ENCODE measurements at regions not wholly inside any gene's neighbourhood (a gene's known extent, or its start where the extent isn't known, plus 50 kb on each side); places are given as distances from the start of the nearest gene placed in this dataset.

DNA sequence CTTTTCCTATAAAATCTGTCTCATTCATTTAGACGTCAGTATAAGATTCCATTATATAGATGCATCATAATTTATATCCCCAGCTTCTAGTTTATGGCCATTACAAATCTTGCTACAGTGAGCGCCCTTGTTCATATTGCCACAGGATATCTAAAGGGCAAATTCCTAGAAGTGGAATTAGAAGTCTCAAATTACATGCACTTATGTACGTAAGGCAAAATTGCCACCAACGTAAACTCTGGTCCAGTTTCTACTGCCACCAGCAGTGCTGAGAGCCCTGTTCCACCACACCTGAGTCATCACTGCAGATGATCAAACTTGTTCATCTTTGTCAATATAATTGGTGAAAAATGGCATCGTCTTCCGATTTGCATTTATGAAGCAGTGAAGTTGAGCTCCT is 90.9 kb upstream of the ID2 start:
- Histone ChIP-seq H3K27ac (no peak overlapping the region), H3K9me3 (ENCODE audit: low read depth) (no peaks in the 10 kb centered on the region), H3K9ac (no peak overlapping the region), H2AFZ (replicated peaks) (no peak overlapping the region), H3K79me2 (ENCODE audit: low read depth) (no peaks in the 10 kb centered on the region), H3K4me3 (no peak overlapping the region), H3K4me1 (no peaks in the 10 kb centered on the region), H3K36me3 (no peaks in the 10 kb centered on the region), H3K27me3 (peaks cover 6% of the 10 kb centered on the region), H4K20me1 (ENCODE audit: low read depth) (no peaks in the 10 kb centered on the region), H3F3A (ENCODE audit: low read depth) (no peaks in the 10 kb centered on the region), H3K4me2 (no peak overlapping the region)
- Mint-ChIP-seq H3K9me3 (peaks cover 3% of the 10 kb centered on the region), H3K27ac (no peak overlapping the region), H3K27me3 (ENCODE audit: insufficient read depth, low read depth) (peaks cover 25% of the 10 kb centered on the region), H3K4me1 (peaks cover 38% of the 10 kb centered on the region), H3K36me3 (peaks cover 2% of the 10 kb centered on the region), H3K4me3 (no peak overlapping the region)
- TF ChIP-seq, protein P1, sequence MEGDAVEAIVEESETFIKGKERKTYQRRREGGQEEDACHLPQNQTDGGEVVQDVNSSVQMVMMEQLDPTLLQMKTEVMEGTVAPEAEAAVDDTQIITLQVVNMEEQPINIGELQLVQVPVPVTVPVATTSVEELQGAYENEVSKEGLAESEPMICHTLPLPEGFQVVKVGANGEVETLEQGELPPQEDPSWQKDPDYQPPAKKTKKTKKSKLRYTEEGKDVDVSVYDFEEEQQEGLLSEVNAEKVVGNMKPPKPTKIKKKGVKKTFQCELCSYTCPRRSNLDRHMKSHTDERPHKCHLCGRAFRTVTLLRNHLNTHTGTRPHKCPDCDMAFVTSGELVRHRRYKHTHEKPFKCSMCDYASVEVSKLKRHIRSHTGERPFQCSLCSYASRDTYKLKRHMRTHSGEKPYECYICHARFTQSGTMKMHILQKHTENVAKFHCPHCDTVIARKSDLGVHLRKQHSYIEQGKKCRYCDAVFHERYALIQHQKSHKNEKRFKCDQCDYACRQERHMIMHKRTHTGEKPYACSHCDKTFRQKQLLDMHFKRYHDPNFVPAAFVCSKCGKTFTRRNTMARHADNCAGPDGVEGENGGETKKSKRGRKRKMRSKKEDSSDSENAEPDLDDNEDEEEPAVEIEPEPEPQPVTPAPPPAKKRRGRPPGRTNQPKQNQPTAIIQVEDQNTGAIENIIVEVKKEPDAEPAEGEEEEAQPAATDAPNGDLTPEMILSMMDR (IDR thresholded peaks at IDR 0.05): no peak
- TF ChIP-seq EZH2 (IDR thresholded peaks at IDR 0.05): no peak
- TF ChIP-seq EZH2phosphoT487 (IDR thresholded peaks at IDR 0.05): no peak
- no peak for DNase-seq (ENCODE audit: low spot score)

DNA sequence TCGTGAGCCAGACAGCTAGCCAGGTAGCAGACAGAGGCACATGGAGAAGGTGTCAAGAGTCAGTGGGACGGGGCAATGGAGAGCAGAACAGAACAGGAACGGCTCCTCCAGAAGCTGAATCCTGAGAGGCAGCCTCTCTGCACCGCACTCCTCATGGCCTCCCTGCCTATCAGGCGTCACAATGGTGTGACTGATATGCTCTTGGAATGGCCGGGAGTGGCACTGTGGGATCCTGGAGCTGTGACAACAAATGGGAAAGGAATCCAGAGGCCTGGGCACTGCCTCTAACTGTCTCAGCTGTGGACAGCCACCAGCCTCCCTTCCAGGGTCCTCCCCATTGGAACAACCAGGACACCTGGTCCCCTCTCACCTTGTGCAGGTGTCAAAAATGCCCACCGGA is 89.1 kb upstream of the ID2 start:
- Histone ChIP-seq H3F3A (ENCODE audit: low read depth) (no peaks in the 10 kb centered on the region), H3K4me2 (no peak overlapping the region), H4K20me1 (ENCODE audit: low read depth) (no peaks in the 10 kb centered on the region), H3K27me3 (no peaks in the 10 kb centered on the region), H3K27ac (no peak overlapping the region), H3K36me3 (no peaks in the 10 kb centered on the region), H3K9ac (no peak overlapping the region), H3K4me1 (no peaks in the 10 kb centered on the region), H2AFZ (replicated peaks) (no peak overlapping the region), H3K9me3 (ENCODE audit: low read depth) (no peaks in the 10 kb centered on the region), H3K79me2 (ENCODE audit: low read depth) (no peaks in the 10 kb centered on the region), H3K4me3 (no peak overlapping the region)
- H3K27ac Mint-ChIP-seq: peak overlapping the region; percentile 79
- no peak for TF ChIP-seq EZH2 (IDR thresholded peaks at IDR 0.05)
- peaks cover 34% of the 10 kb centered on the region for H3K4me1 Mint-ChIP-seq
- peaks cover 2% of the 10 kb centered on the region for H3K36me3 Mint-ChIP-seq
- peak overlapping the region; percentile 34 for H3K4me3 Mint-ChIP-seq
- H3K27me3 Mint-ChIP-seq (ENCODE audit: insufficient read depth, low read depth): peaks cover 27% of the 10 kb centered on the region
- no peak for DNase-seq (ENCODE audit: low spot score)
- peaks cover 3% of the 10 kb centered on the region for H3K9me3 Mint-ChIP-seq

DNA sequence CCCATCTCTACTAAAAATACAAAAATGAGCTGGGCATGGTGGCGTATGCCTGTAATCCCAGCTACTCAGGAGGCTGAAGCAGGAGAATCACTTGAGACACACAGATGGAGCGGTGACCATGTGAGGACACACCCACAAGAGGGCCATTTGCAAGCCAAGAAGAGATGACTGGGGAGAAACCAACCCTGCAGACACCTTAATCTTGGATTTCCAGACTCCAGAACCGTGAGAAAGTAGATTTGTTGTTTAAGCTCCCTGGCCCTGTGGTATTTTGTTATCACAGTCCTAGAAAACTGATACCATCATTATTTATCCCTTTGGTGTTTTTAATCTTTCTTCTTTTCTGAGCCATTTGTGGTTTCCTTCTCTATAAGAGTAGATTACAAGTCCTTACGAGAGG is 88.6 kb upstream of the ID2 start:
- no peaks in the 10 kb centered on the region for H3K36me3 ChIP-seq
- H3K9ac ChIP-seq: no peak overlapping the region
- H3K27ac ChIP-seq: no peak overlapping the region
- no peaks in the 10 kb centered on the region for H3K9me3 ChIP-seq (ENCODE audit: low read depth)
- Mint-ChIP-seq H3K4me3 (no peak overlapping the region), H3K36me3 (peaks cover 2% of the 10 kb centered on the region), H3K27ac (peak overlapping the region; percentile 40), H3K4me1 (peaks cover 34% of the 10 kb centered on the region), H3K27me3 (ENCODE audit: insufficient read depth, low read depth) (peaks cover 27% of the 10 kb centered on the region), H3K9me3 (peaks cover 3% of the 10 kb centered on the region)
- no peaks in the 10 kb centered on the region for H3K4me1 ChIP-seq
- H4K20me1 ChIP-seq (ENCODE audit: low read depth): no peaks in the 10 kb centered on the region
- no peak for DNase-seq (ENCODE audit: low spot score)
- H3K27me3 ChIP-seq: no peaks in the 10 kb centered on the region
- TF ChIP-seq EZH2phosphoT487 (IDR thresholded peaks at IDR 0.05) (no peak), EZH2 (IDR thresholded peaks at IDR 0.05) (no peak)
- TF ChIP-seq, protein P1 (IDR thresholded peaks at IDR 0.05): no peak
- H2AFZ ChIP-seq (replicated peaks): no peak overlapping the region
- H3K4me3 ChIP-seq: no peak overlapping the region
- no peaks in the 10 kb centered on the region for H3F3A ChIP-seq (ENCODE audit: low read depth)
- no peak overlapping the region for H3K4me2 ChIP-seq
- no peaks in the 10 kb centered on the region for H3K79me2 ChIP-seq (ENCODE audit: low read depth)

DNA sequence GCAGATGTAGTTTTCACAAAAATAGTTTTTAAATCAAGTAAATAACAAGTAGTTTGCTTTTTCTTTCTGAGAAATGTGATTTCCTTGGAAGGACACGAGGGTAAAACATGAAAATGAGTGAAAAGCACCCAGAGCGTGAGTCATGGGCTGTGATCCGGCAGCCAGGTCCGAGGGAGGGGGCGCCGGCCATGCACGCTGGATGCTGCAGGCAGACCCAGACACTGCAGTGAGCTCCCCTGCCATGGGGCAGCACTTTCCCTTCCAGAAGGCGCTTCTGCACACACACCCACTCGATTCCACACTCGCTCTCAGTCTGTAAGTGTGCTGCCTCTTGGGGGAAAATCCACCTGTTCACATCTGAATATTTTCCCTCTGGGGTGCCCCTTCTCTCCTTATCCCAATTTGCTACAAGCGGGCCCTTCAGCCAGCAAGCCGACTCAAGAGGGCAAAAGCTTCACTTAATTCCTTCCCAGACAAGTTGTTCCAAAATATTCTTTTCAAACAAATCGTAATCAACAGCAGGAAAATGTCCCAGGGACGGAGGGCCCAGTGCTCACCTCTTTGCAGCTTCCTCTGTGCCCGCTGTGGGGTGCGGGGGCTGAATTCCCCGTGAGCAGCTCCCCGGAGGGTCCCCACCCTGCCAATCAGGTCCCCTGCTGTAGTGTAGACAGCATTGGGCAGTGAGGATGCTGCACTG is 87.0 kb upstream of the ID2 start:
- Histone ChIP-seq H3K27me3 (no peaks in the 10 kb centered on the region), H3K79me2 (ENCODE audit: low read depth) (no peaks in the 10 kb centered on the region), H3K4me2 (no peak overlapping the region), H2AFZ (replicated peaks) (no peak overlapping the region), H3K4me3 (no peak overlapping the region), H3K9me3 (ENCODE audit: low read depth) (no peaks in the 10 kb centered on the region), H3F3A (ENCODE audit: low read depth) (no peaks in the 10 kb centered on the region), H4K20me1 (ENCODE audit: low read depth) (no peaks in the 10 kb centered on the region), H3K27ac (no peak overlapping the region), H3K9ac (no peak overlapping the region), H3K36me3 (no peaks in the 10 kb centered on the region), H3K4me1 (no peaks in the 10 kb centered on the region)
- TF ChIP-seq EZH2 (IDR thresholded peaks at IDR 0.05): no peak
- TF ChIP-seq EZH2phosphoT487 (IDR thresholded peaks at IDR 0.05): no peak
- TF ChIP-seq, protein P1 (IDR thresholded peaks at IDR 0.05): no peak
- peaks cover 2% of the 10 kb centered on the region for H3K36me3 Mint-ChIP-seq
- H3K4me1 Mint-ChIP-seq: peaks cover 32% of the 10 kb centered on the region
- DNase-seq (ENCODE audit: low spot score): no peak
- peaks cover 3% of the 10 kb centered on the region for H3K9me3 Mint-ChIP-seq
- H3K4me3 Mint-ChIP-seq: no peak overlapping the region
- H3K27me3 Mint-ChIP-seq (ENCODE audit: insufficient read depth, low read depth): peaks cover 21% of the 10 kb centered on the region
- H3K27ac Mint-ChIP-seq: peak overlapping the region; percentile 72
